ENCODE measurements at regions not wholly inside any gene's neighbourhood (a gene's known extent, or its start where the extent isn't known, plus 50 kb on each side); places are given as distances from the start of the nearest gene placed in this dataset.

GRCh38 chr22:49215840-49216239, 611.8 kb downstream of the BRD1 start:
- ChIA-PET CTCF (no interaction called here), POLR2A (ENCODE audit: unreplicated experiment) (no interaction called here)
- no TSS peak for BruUV-seq (replicated peaks)
- Histone ChIP-seq H3K9me3 (ENCODE audit: low read length) (no peaks in the 10 kb centered on the region), H2AFZ (ENCODE audit: low read length) (no peak overlapping the region), H3K4me1 (ENCODE audit: insufficient read depth, low read length) (no peaks in the 10 kb centered on the region), H3K4me3 (ENCODE audit: low read length) (no peak overlapping the region), H4K20me1 (ENCODE audit: low read length) (no peaks in the 10 kb centered on the region), H3K79me2 (ENCODE audit: low read length) (no peaks in the 10 kb centered on the region), H3K27ac (ENCODE audit: low read length) (no peak overlapping the region), H3K9ac (ENCODE audit: low read length) (no peak overlapping the region), H3K27me3 (ENCODE audit: low read length) (no peaks in the 10 kb centered on the region), H3F3A (ENCODE audit: low read length, unreplicated experiment) (no peaks in the 10 kb centered on the region), H3K36me3 (ENCODE audit: low read depth, low read length) (no peaks in the 10 kb centered on the region), H3K9me2 (replicated peaks; ENCODE audit: low read length) (no peaks in the 10 kb centered on the region), H3K4me2 (ENCODE audit: low read length) (no peak overlapping the region)
- DNase-seq (no peak), ATAC-seq (no peak)
- no peak for TF ChIP-seq CTCF (conservative IDR thresholded peaks at IDR 0.05; ENCODE audit: low read depth, low read length)
- TF ChIP-seq EZH2 (IDR thresholded peaks at IDR 0.05; ENCODE audit: low read length, unreplicated experiment) = no peak
- no peak for TF ChIP-seq EZH2phosphoT487 (IDR thresholded peaks at IDR 0.05; ENCODE audit: borderline replicate concordance, low read length)
- intact Hi-C loops (cut with micrococcal nuclease) = no loop called here

GRCh38 chr22:49214976-49215375, 612.7 kb downstream of the BRD1 start:
- DNase-seq (no peak), ATAC-seq (no peak)
- Histone ChIP-seq H3K27me3 (ENCODE audit: low read length) (no peaks in the 10 kb centered on the region), H3K9me2 (replicated peaks; ENCODE audit: low read length) (no peaks in the 10 kb centered on the region), H3K4me3 (ENCODE audit: low read length) (no peak overlapping the region), H3F3A (ENCODE audit: low read length, unreplicated experiment) (no peaks in the 10 kb centered on the region), H3K9ac (ENCODE audit: low read length) (no peak overlapping the region), H4K20me1 (ENCODE audit: low read length) (no peaks in the 10 kb centered on the region), H3K79me2 (ENCODE audit: low read length) (no peaks in the 10 kb centered on the region), H3K4me1 (ENCODE audit: insufficient read depth, low read length) (no peaks in the 10 kb centered on the region), H3K9me3 (ENCODE audit: low read length) (no peaks in the 10 kb centered on the region), H2AFZ (ENCODE audit: low read length) (no peak overlapping the region), H3K36me3 (ENCODE audit: low read depth, low read length) (no peaks in the 10 kb centered on the region), H3K27ac (ENCODE audit: low read length) (no peak overlapping the region), H3K4me2 (ENCODE audit: low read length) (no peak overlapping the region)
- no TSS peak for BruUV-seq (replicated peaks)
- ChIA-PET CTCF (no interaction called here), POLR2A (ENCODE audit: unreplicated experiment) (no interaction called here)
- TF ChIP-seq EZH2phosphoT487 (IDR thresholded peaks at IDR 0.05; ENCODE audit: borderline replicate concordance, low read length) (no peak), EZH2 (IDR thresholded peaks at IDR 0.05; ENCODE audit: low read length, unreplicated experiment) (no peak), CTCF (conservative IDR thresholded peaks at IDR 0.05; ENCODE audit: low read depth, low read length) (no peak)
- intact Hi-C loops (cut with micrococcal nuclease) = no loop called here

- Histone ChIP-seq H3K79me2 (ENCODE audit: low read length) (no peaks in the 10 kb centered on the region), H3K4me2 (ENCODE audit: low read length) (no peak overlapping the region), H3F3A (ENCODE audit: low read length, unreplicated experiment) (no peaks in the 10 kb centered on the region), H3K9me2 (replicated peaks; ENCODE audit: low read length) (no peaks in the 10 kb centered on the region), H3K4me3 (ENCODE audit: low read length) (no peak overlapping the region), H2AFZ (ENCODE audit: low read length) (no peak overlapping the region), H3K27ac (ENCODE audit: low read length) (no peak overlapping the region), H3K4me1 (ENCODE audit: insufficient read depth, low read length) (no peaks in the 10 kb centered on the region), H3K27me3 (ENCODE audit: low read length) (no peaks in the 10 kb centered on the region), H3K36me3 (ENCODE audit: low read depth, low read length) (no peaks in the 10 kb centered on the region), H4K20me1 (ENCODE audit: low read length) (no peaks in the 10 kb centered on the region), H3K9ac (ENCODE audit: low read length) (no peak overlapping the region), H3K9me3 (ENCODE audit: low read length) (no peaks in the 10 kb centered on the region)
- POLR2A ChIA-PET (ENCODE audit: unreplicated experiment) = no interaction called here
- TF ChIP-seq CTCF (conservative IDR thresholded peaks at IDR 0.05; ENCODE audit: low read depth, low read length) (no peak), EZH2phosphoT487 (IDR thresholded peaks at IDR 0.05; ENCODE audit: borderline replicate concordance, low read length) (no peak), EZH2 (IDR thresholded peaks at IDR 0.05; ENCODE audit: low read length, unreplicated experiment) (no peak)
- ATAC-seq = no peak
- no TSS peak for BruUV-seq (replicated peaks)
- CTCF ChIA-PET = no interaction called here
- intact Hi-C loops (cut with micrococcal nuclease) = no loop called here
- no peak for DNase-seq
These were observed 613.8 kb downstream of the BRD1 start for GRCh38 chr22:49213731-49214352.

All from PC-3 (cell line).